Stomach (tissue), 8 donors: ENCODE measurements at regions not wholly inside any gene's neighbourhood (a gene's known extent, or its start where the extent isn't known, plus 50 kb on each side); places are given as distances from the start of the nearest gene placed in this dataset.
"Not testable (repeated sequence)": the region's sequence is repeated elsewhere in the genome, so short reads cannot be mapped to it uniquely, and the experiment has no call there.

Experiments
- DNase-seq, 2 donors: peaks; one replicate each; pipeline versions ENCODE4 v3.0.0 to v3.0.0-alpha.2; 2013 to 2019
- H3K27ac ChIP-seq, 5 donors: fragments of 200-600 bp in 4 of 5; sonication (generic) in 4 of 5; one replicate each; pipeline ENCODE4 v1.5.1; 2013 to 2019; ENCODE audit warnings: mild to moderate bottlenecking in 1 of 5, moderate library complexity in 1 of 5
- H3K27me3 ChIP-seq, 3 donors: fragments of 200-600 bp; sonication (generic); one replicate each; pipeline ENCODE4 v1.5.1; 2017 to 2019; ENCODE audit warnings: mixed run types in 1 of 3
- H3K36me3 ChIP-seq, 4 donors: fragments of 200-600 bp; sonication (generic); 1 replicate in 3 of 4; 2 replicates in 1 of 4; pipeline ENCODE4 v1.5.1; 2016 to 2019
- H3K4me1 ChIP-seq, 4 donors: fragments of 200-600 bp; sonication (generic); one replicate each; pipeline ENCODE4 v1.5.1; 2016 to 2019
- H3K4me3 ChIP-seq, 4 donors: fragments of 200-600 bp; sonication (generic) in 3 of 4; one replicate each; pipeline ENCODE4 v1.5.1; 2016 to 2019; ENCODE audit warnings: mild to moderate bottlenecking in 1 of 4
- H3K9me3 ChIP-seq, 4 donors: fragments of 200-600 bp; sonication (generic); one replicate each; pipeline ENCODE4 v1.5.1; 2016 to 2019
- CTCF ChIP-seq, 7 experiments: fragments of 450-650 bp in 4 of 7; fragments of 200-600 bp in 3 of 7; sonication (generic) in 3 of 7; IDR thresholded peaks; one replicate each; pipeline ENCODE4 v1.5.1; 2016 to 2019; ENCODE audit warnings: antibody characterized with exemption in 7 of 7, control low read depth in 2 of 7, mild to moderate bottlenecking in 1 of 7
- EP300 ChIP-seq: sonication (generic); formaldehyde crosslinking; IDR thresholded peaks from one replicate; pipeline ENCODE4 v1.6.1; 2017; ENCODE audit warnings: antibody characterized with exemption
- POLR2A ChIP-seq, 4 donors: fragments of 450-650 bp; IDR thresholded peaks; one replicate each; pipeline ENCODE4 v1.6.1; 2016; ENCODE audit warnings: antibody characterized with exemption in 4 of 4, control low read depth in 2 of 4, mild to moderate bottlenecking in 1 of 4, moderate library complexity in 1 of 4
- POLR2AphosphoS5 ChIP-seq, 3 donors: sonication (generic); formaldehyde crosslinking; IDR thresholded peaks; one replicate each; pipeline ENCODE4 v1.6.1; 2016; ENCODE audit warnings: antibody characterized with exemption in 3 of 3
- WGBS, 5 donors: extraction: QIAGEN DNeasy Blood & Tissue Kit in 3 of 5; methylation state at CpG; one replicate each; pipeline versions ENCODE4 v1.1.5 to v1.1.7; 2013 to 2018; 5-methylcytosine and 5-hydroxymethylcytosine counted together
- intact Hi-C: fragments of 100-400 bp; cut with DNase I; formaldehyde crosslinking; loops from one replicate; pipeline ENCODE4 v1.15.1; 2023; ENCODE audit warnings: low total_unique reads
- donor health status: healthy with polysubstance abuse.
- donor health status: Bipolar disorder and iron deficiency.
- donor health status: healthy.

GRCh38 chr16:17917316-17918019, 419.1 kb downstream of the NPIPA8 start:
- WGBS, 5 donors = 56 to 73% (median 61%) methylated on average over 3 of the region's 3 CpGs
- Histone ChIP-seq H3K9me3 (peaks cover 0 to 33% (median 27%) of the 10 kb centered on the region in 4 donors), H3K4me1 (no peaks in the 10 kb centered on the region), H3K36me3 (no peaks in the 10 kb centered on the region), H3K27me3 (no peaks in the 10 kb centered on the region), H3K27ac (no peak overlapping the region), H3K4me3 (no peak overlapping the region)
- intact Hi-C loops = no loop called here
- no peak for DNase-seq
- no peak for TF ChIP-seq EP300
- no peak for TF ChIP-seq POLR2A (IDR thresholded peaks at IDR 0.05)
- no peak for TF ChIP-seq POLR2AphosphoS5 (IDR thresholded peaks at IDR 0.05)
- TF ChIP-seq CTCF (IDR thresholded peaks at IDR 0.05) = no peak

GRCh38 chr16:17915791-17916190, 420.7 kb downstream of the NPIPA8 start:
- Histone ChIP-seq H3K27ac (no peak overlapping the region), H3K36me3 (no peaks in the 10 kb centered on the region), H3K4me3 (no peak overlapping the region), H3K4me1 (no peaks in the 10 kb centered on the region), H3K27me3 (no peaks in the 10 kb centered on the region), H3K9me3 (peaks cover 0 to 28% (median 21%) of the 10 kb centered on the region in 4 donors)
- intact Hi-C loops = no loop called here
- no peak for TF ChIP-seq POLR2AphosphoS5 (IDR thresholded peaks at IDR 0.05)
- no peak for TF ChIP-seq POLR2A (IDR thresholded peaks at IDR 0.05)
- no peak for TF ChIP-seq EP300
- TF ChIP-seq CTCF (IDR thresholded peaks at IDR 0.05) = no peak
- 85 to 91% (median 88%) methylated on average over 5 of the region's 5 CpGs for WGBS, 5 donors
- no peak for DNase-seq

- Histone ChIP-seq H3K4me1 (no peaks in the 10 kb centered on the region), H3K27me3 (no peaks in the 10 kb centered on the region), H3K4me3 (no peak overlapping the region), H3K9me3 (peaks cover 0 to 26% (median 19%) of the 10 kb centered on the region in 4 donors), H3K36me3 (no peaks in the 10 kb centered on the region), H3K27ac (no peak overlapping the region)
- WGBS, 5 donors = 56 to 75% (median 67%) methylated on average over 1 of the region's 1 CpG
- intact Hi-C loops = no loop called here
- no peak for TF ChIP-seq POLR2A (IDR thresholded peaks at IDR 0.05)
- TF ChIP-seq CTCF (IDR thresholded peaks at IDR 0.05) = no peak
- TF ChIP-seq POLR2AphosphoS5 (IDR thresholded peaks at IDR 0.05) = no peak
- TF ChIP-seq EP300 = no peak
- DNase-seq = no peak
Observed at GRCh38 chr16:17914168-17914567, 422.4 kb downstream of the NPIPA8 start.

- intact Hi-C loops, H3K4me1 ChIP-seq, H3K4me3 ChIP-seq, H3K36me3 ChIP-seq, DNase-seq, H3K27ac ChIP-seq, H3K27me3 ChIP-seq: not testable (repeated sequence)
- 33% methylated on average over 1 of the region's 1 CpG; no CpG with 5 or more reads in 4 of the 5 donors for WGBS, 5 donors
- peaks cover 0 to 24% (median 17%) of the 10 kb centered on the region in 4 donors for H3K9me3 ChIP-seq
Observed at GRCh38 chr16:17911578-17911977, 425.0 kb downstream of the NPIPA8 start.

GRCh38 chr16:17906626-17907025, 429.9 kb downstream of the NPIPA8 start:
- peaks cover 0 to 30% (median 20%) of the 10 kb centered on the region in 4 donors for H3K9me3 ChIP-seq
- H3K27me3 ChIP-seq, DNase-seq, intact Hi-C loops, H3K27ac ChIP-seq, H3K4me3 ChIP-seq, H3K4me1 ChIP-seq, H3K36me3 ChIP-seq: not testable (repeated sequence)
- WGBS, 5 donors = 87 to 93% (median 91%) methylated on average over 9 to 10 of the region's 10 CpGs
